Heart left ventricle (tissue), 13 donors: ENCODE measurements at regions not wholly inside any gene's neighbourhood (a gene's known extent, or its start where the extent isn't known, plus 50 kb on each side); places are given as distances from the start of the nearest gene placed in this dataset.

ENCODE experiments used
- POLR2A ChIP-seq, 2 donors: fragments of 450-650 bp; IDR thresholded peaks; one replicate each; pipeline ENCODE4 v1.6.1; 2017; ENCODE audit warnings: antibody characterized with exemption in 2 of 2, mild to moderate bottlenecking in 2 of 2, moderate library complexity in 2 of 2
- TF ChIP-seq, protein P1 (sequence below), 12 donors: fragments of 200-600 bp; sonication (generic) in 4 of 12; IDR thresholded peaks; one replicate each; pipeline versions ENCODE4 v1.5.0 to v1.8.0; 2018 to 2022; ENCODE audit warnings: antibody characterized with exemption in 12 of 12, mild to moderate bottlenecking in 5 of 12
- donor health status: ischemic (EF 13 %, LVEDD 7.1; RV severe dilation, severe dysfunction).
- donor health status: DM: no; HTN: yes; CAD: no.
- donor health status: DM: no; HTN: no; CAD: no.
- donor health status: ischemic (EF 25% LVEDD 6.9; RV normal size, moderate dysfunction).
- donor health status: ischemic (EF 25% LVEDD 5.7; RV mildly dilated, moderate dysfunction).
- donor health status: ischemic (EF 35%, LVEDD 5.7; RV mildly dilated, moderate dysfunction).
- donor health status: nonischemic (EF 11% LVEDD 7.7; RV severe dilation, severe dysfunction).
- donor health status: DM: yes; HTN: yes; CAD: no.
- donor health status: PGD.
- donor health status: ischemic (EF 29% LVEDD 5.4; RV normal size, mild dysfunction).
- donor health status: nonischemic (EF 23%, LVEDD 6.1; RV moderate dilation, normal function).

DNA sequence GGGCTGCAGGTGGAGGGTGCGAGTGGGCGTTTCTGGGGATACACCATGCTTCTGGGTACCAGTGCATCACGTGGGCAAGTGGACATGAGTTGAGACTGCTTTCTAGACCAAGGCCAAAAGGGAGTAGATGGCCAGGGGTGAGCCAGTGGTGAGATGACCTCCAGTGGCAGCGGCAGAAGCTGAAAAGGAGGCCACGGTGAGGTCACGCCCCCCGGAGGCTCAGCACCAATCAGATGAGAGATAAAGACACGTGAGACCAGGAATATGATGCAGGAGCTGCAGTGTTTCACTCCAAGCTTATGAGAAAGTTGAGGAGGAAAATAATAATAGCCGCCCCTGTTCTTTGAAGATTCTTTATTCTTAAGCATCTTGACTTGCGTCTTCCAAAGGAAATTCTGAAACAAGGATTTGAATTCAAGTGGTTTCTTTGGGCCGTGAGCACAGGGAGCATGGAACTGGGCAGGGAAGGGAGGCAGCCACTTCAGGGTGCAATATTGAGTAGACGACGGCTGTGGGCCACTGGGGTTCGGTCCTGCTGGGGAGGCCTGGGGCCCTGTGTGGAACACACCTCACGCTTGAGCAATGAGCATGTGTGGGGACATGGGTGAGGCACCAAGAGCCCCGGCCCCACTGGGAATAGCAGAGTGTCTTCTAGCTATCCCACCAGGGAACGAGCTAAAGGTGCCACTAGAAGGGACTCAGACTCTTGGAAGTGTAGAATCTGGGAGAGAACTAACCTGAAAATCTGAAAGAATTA, 156.7 kb upstream of the LRFN2 start:
- TF ChIP-seq POLR2A (IDR thresholded peaks at IDR 0.05), result no peak
- TF ChIP-seq, protein P1, sequence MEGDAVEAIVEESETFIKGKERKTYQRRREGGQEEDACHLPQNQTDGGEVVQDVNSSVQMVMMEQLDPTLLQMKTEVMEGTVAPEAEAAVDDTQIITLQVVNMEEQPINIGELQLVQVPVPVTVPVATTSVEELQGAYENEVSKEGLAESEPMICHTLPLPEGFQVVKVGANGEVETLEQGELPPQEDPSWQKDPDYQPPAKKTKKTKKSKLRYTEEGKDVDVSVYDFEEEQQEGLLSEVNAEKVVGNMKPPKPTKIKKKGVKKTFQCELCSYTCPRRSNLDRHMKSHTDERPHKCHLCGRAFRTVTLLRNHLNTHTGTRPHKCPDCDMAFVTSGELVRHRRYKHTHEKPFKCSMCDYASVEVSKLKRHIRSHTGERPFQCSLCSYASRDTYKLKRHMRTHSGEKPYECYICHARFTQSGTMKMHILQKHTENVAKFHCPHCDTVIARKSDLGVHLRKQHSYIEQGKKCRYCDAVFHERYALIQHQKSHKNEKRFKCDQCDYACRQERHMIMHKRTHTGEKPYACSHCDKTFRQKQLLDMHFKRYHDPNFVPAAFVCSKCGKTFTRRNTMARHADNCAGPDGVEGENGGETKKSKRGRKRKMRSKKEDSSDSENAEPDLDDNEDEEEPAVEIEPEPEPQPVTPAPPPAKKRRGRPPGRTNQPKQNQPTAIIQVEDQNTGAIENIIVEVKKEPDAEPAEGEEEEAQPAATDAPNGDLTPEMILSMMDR (IDR thresholded peaks at IDR 0.05), result no peak
